RWPE1 (cell line): ENCODE measurements at regions not wholly inside any gene's neighbourhood (a gene's known extent, or its start where the extent isn't known, plus 50 kb on each side); places are given as distances from the start of the nearest gene placed in this dataset.

Source experiments
- CTCF ChIA-PET: fragments of 350-600 bp; sonication (Branson Sonifier 250); formaldehyde crosslinking; extraction: SDS; loops from one replicate; lab custom pipeline; 2021; lab: Yijun Ruan, JAX
- POLR2A ChIA-PET: fragments of 400-600 bp; formaldehyde crosslinking; extraction: SDS; loops from one replicate; lab custom pipeline; 2020; ENCODE audit warnings: antibody characterized with exemption; ENCODE audit not compliant: low non-redundant PET; lab: Yijun Ruan, JAX
- DNase-seq: peaks from one replicate; pipeline ENCODE4 v3.0.0; 2012; ENCODE audit warnings: low spot score
- H3K27ac ChIP-seq: fragments of 450-650 bp; 2 replicates; pipeline ENCODE4 v1.5.1; 2017
- CTCF ChIP-seq: fragments of 450-650 bp; conservative IDR thresholded peaks from 2 replicates; pipeline ENCODE4 v1.5.1; 2017; ENCODE audit warnings: low read depth, mild to moderate bottlenecking

GRCh38 chr4:27364509-27364908 is 503.9 kb downstream of the STIM2 start:
- ChIA-PET CTCF (no interaction called here), POLR2A (no interaction called here)
- TF ChIP-seq CTCF, result no peak
- H3K27ac ChIP-seq, result no peak overlapping the region
- no peak for DNase-seq

- H3K27ac ChIP-seq, result no peak overlapping the region
- no peak for TF ChIP-seq CTCF
- no peak for DNase-seq
- ChIA-PET POLR2A (no interaction called here), CTCF (no interaction called here)
Observed at GRCh38 chr4:27366104-27366823, 505.6 kb downstream of the STIM2 start.

- TF ChIP-seq CTCF, result no peak
- H3K27ac ChIP-seq, result no peak overlapping the region
- ChIA-PET POLR2A (no interaction called here), CTCF (no interaction called here)
- no peak for DNase-seq
Observed at GRCh38 chr4:27368781-27369180, 508.1 kb downstream of the STIM2 start.

- no peak for TF ChIP-seq CTCF
- ChIA-PET CTCF (interaction anchor here (0.6 kb wide), 1 partner anchor 287 kb away, joined by 5 read pairs; no protein-coding TSS in a partner anchor), POLR2A (no interaction called here)
- no peak overlapping the region for H3K27ac ChIP-seq
- DNase-seq, result no peak
Observed at GRCh38 chr4:27381815-27382214, 521.2 kb downstream of the STIM2 start.

GRCh38 chr4:27387711-27388110 is 527.1 kb downstream of the STIM2 start:
- no peak overlapping the region for H3K27ac ChIP-seq
- POLR2A ChIA-PET, result no interaction called here
- CTCF ChIA-PET, result no interaction called here
- no peak for TF ChIP-seq CTCF
- DNase-seq, result no peak

- ChIA-PET CTCF (no interaction called here), POLR2A (no interaction called here)
- H3K27ac ChIP-seq, result no peak overlapping the region
- DNase-seq, result no peak
- no peak for TF ChIP-seq CTCF
Observed at GRCh38 chr4:27397886-27398285, 537.2 kb downstream of the STIM2 start.
